Left lung (tissue), 4 donors: ENCODE measurements at regions not wholly inside any gene's neighbourhood (a gene's known extent, or its start where the extent isn't known, plus 50 kb on each side); places are given as distances from the start of the nearest gene placed in this dataset.
A peak's percentile ranks its signal among the peaks of the same experiment; 100 is the strongest.

Source experiments
- ATAC-seq: fragments of 200-7000 bp; cut with Tn5 transposase; one replicate; pipeline ENCODE4 v1.9.1; 2020; ENCODE audit warnings: moderate library complexity
- DNase-seq, 4 donors: peaks; one replicate each; pipeline ENCODE4 v3.0.0-alpha.2; 2013 to 2020
- H3K27ac ChIP-seq, 2 donors: fragments of 200-600 bp; sonication (generic) in 1 of 2; one replicate each; pipeline versions ENCODE4 v1.5.0 to v1.8.0; 2020 to 2021
- H3K27me3 ChIP-seq, 2 donors: fragments of 200-600 bp; sonication (generic) in 1 of 2; one replicate each; pipeline versions ENCODE4 v1.5.0 to v1.8.0; 2020 to 2021
- H3K36me3 ChIP-seq, 2 donors: fragments of 200-600 bp; sonication (generic) in 1 of 2; one replicate each; pipeline versions ENCODE4 v1.5.0 to v1.8.0; 2020 to 2021
- H3K4me1 ChIP-seq, 2 donors: fragments of 200-600 bp; one replicate each; pipeline ENCODE4 v1.8.0; 2021
- H3K4me3 ChIP-seq, 2 donors: fragments of 200-600 bp; sonication (generic) in 1 of 2; one replicate each; pipeline versions ENCODE4 v1.5.0 to v1.8.0; 2020 to 2021; ENCODE audit warnings: mild to moderate bottlenecking in 1 of 2
- H3K9me3 ChIP-seq, 2 donors: fragments of 200-600 bp; sonication (generic) in 1 of 2; one replicate each; pipeline versions ENCODE4 v1.5.0 to v1.8.0; 2020 to 2021
- intact Hi-C, 2 donors: fragments of 100-400 bp; cut with DNase I; formaldehyde crosslinking; loops; one replicate each; pipeline versions ENCODE4 v1.11.2 to v1.14.2; 2022
- TF ChIP-seq, protein P1 (sequence below), 2 donors: fragments of 200-600 bp; sonication (generic) in 1 of 2; IDR thresholded peaks; one replicate each; pipeline versions ENCODE4 v1.5.0 to v1.8.0; 2021; ENCODE audit warnings: antibody characterized with exemption in 2 of 2
- donor health status: DM: no; HTN: yes; CAD: no.
- donor health status: DM: no; HTN: no; CAD: no.

DNA sequence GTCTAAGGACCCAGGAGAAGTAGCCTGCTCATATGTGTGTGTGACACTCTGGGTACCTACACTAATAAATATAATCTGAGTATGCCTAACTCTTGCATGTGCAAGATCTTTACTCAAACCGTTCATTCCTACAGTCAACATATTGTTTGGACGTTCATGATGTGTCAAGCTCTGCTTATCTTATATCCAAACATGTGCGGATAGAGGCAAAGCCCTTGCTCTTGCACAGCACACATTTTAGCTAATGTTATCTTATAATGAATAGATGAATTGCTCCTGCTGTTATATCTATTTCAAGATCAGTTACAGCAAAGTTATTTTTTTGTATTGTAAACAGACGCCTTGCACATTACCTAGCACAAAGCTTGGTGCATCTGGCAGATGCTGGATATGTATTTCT, 228.4 kb upstream of the FLRT2 start:
- H3K27me3 ChIP-seq: no peaks in the 10 kb centered on the region
- H3K4me3 ChIP-seq: no peak overlapping the region
- no peaks in the 10 kb centered on the region for H3K4me1 ChIP-seq
- no peaks in the 10 kb centered on the region for H3K9me3 ChIP-seq
- TF ChIP-seq, protein P1, sequence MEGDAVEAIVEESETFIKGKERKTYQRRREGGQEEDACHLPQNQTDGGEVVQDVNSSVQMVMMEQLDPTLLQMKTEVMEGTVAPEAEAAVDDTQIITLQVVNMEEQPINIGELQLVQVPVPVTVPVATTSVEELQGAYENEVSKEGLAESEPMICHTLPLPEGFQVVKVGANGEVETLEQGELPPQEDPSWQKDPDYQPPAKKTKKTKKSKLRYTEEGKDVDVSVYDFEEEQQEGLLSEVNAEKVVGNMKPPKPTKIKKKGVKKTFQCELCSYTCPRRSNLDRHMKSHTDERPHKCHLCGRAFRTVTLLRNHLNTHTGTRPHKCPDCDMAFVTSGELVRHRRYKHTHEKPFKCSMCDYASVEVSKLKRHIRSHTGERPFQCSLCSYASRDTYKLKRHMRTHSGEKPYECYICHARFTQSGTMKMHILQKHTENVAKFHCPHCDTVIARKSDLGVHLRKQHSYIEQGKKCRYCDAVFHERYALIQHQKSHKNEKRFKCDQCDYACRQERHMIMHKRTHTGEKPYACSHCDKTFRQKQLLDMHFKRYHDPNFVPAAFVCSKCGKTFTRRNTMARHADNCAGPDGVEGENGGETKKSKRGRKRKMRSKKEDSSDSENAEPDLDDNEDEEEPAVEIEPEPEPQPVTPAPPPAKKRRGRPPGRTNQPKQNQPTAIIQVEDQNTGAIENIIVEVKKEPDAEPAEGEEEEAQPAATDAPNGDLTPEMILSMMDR (IDR thresholded peaks at IDR 0.05): no peak
- no peak overlapping the region for H3K27ac ChIP-seq
- intact Hi-C loops: no loop called here
- no peak for ATAC-seq
- H3K36me3 ChIP-seq: no peaks in the 10 kb centered on the region
- no peak for DNase-seq

DNA sequence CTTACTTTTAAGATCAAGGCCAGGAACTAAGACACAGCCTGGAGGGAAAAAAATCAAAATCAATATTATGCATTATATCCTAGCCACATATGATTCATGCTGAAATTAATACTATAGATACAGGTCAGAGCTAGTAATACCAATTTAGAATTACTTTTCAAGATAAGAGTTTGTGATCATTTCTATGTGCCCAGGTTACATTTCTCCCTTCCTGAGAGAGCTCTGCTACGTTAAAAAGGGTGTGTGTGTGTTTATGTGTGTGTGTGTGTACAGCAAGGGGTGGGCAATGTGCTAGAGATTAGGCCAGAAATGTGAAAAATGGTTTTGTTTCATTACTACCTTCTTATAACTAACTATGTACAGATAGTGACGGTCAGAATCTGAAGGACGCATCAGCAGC, 223.9 kb upstream of the FLRT2 start:
- no peaks in the 10 kb centered on the region for H3K36me3 ChIP-seq
- H3K27ac ChIP-seq: no peak overlapping the region
- intact Hi-C loops: no loop called here
- H3K4me1 ChIP-seq: no peaks in the 10 kb centered on the region
- no peaks in the 10 kb centered on the region for H3K27me3 ChIP-seq
- DNase-seq: no peak
- H3K4me3 ChIP-seq: no peak overlapping the region
- H3K9me3 ChIP-seq: no peaks in the 10 kb centered on the region
- TF ChIP-seq, protein P1 (IDR thresholded peaks at IDR 0.05): no peak
- ATAC-seq: no peak

DNA sequence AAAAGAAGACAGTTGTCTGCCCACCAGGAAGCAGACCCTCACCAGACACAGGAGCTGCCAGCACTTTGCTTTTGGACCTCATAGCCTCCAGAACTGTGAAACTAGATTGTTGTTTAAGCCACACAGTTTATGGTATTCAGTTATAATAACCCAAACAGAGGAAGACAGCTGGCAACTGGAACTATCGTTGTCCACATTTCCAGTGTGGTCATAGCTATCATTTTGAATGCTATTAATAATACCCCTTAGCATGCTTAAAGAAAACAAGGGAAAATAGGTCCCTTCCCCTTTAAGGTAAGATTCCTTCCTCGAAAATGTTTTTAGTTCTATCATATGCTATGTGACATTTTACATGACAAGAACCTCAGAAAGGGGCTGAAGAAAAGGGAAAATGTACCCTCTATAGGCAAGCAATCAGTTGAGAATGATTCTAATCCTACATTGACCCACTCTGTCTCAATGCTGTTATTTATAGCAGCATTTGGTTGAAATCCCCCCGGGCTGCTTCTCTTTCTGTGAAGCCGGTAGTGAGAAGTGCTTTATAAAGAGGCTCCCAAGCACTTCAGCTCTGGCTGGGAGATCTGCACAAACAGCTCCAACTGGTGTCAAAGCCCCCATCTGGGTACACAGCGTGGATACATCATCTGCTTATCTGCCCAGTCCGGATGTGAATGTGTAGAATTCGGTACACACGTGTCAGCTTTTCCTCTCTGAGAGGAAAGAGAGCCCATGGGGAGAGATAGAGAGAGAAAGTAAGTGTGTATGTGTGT, 221.2 kb upstream of the FLRT2 start:
- H3K4me3 ChIP-seq: no peak overlapping the region
- no peaks in the 10 kb centered on the region for H3K9me3 ChIP-seq
- no peaks in the 10 kb centered on the region for H3K4me1 ChIP-seq
- no peak overlapping the region for H3K27ac ChIP-seq
- ATAC-seq (no peak), DNase-seq (peak in 2 of 4 donors; percentile 15)
- TF ChIP-seq, protein P1 (IDR thresholded peaks at IDR 0.05): no peak
- intact Hi-C loops: no loop called here
- no peaks in the 10 kb centered on the region for H3K36me3 ChIP-seq
- H3K27me3 ChIP-seq: no peaks in the 10 kb centered on the region

DNA sequence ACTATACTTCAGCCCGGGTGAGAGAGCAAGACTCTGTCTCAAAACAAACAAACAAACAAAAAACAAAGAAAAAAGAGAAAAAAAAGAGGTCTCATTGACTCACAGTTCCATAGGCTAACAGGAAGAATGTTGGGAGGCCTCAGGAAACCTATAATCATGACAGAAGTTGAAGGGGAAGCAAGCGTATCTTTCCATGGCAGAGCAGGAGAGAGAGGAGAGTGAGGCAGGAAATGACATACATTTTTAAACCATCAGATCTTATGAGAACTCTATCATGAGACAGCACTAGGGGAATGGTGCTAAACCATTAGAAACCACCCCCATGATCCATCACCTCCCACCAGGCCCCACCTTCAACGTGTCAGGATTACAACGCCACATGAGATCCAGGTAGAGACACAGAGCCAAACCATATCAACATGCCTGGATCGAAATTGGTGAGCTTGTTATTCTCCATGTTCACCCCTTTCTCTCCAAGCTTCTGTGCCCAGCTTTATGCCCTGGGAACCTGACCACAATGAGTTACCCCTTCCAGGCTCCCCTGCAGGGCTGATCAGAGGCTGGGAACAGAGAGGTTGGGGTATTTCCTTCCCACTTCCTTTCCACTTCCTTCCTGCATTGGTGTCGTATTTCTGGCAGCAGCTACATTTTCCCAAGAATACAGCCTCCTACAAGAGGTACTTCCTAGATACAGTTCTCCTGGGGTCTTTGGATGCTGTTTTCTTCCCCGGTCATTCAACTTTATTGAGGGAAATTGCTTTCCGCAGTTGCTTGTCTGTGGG, 219.3 kb upstream of the FLRT2 start:
- H3K27me3 ChIP-seq: no peaks in the 10 kb centered on the region
- H3K27ac ChIP-seq: no peak overlapping the region
- intact Hi-C loops: no loop called here
- no peak overlapping the region for H3K4me3 ChIP-seq
- ATAC-seq: no peak
- TF ChIP-seq, protein P1 (IDR thresholded peaks at IDR 0.05): no peak
- H3K4me1 ChIP-seq: no peaks in the 10 kb centered on the region
- DNase-seq: no peak
- no peaks in the 10 kb centered on the region for H3K36me3 ChIP-seq
- H3K9me3 ChIP-seq: no peaks in the 10 kb centered on the region

DNA sequence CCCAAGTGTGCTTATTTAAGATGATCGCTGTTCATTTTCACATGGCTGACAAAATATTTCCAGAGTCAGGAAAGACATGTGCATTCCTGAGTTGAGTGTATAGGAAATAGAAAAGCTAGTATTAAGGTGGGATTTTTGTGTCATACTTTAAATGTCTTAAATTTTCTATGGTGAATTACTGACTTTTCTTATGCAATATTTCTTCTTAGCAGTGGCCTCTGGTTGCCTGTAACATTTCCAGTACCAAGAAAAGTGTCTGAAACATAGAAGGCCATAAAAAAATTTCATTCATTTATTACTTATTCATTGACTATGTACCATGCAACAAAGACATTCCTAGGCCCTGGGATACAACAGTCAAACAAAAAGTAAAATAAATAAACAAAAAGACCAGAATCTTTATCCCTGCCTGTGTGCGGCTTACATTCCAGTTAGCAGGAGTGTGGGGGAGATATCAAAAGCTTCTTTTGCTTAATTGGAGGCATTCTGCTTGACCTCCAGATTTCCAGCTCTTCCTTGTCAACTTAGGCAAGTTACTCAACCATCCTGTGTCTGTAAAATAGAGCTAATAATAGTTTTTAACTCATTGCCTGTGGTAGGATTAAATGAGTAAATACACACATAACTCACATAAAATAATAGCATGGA, 216.3 kb upstream of the FLRT2 start:
- H3K36me3 ChIP-seq: no peaks in the 10 kb centered on the region
- no peak overlapping the region for H3K27ac ChIP-seq
- H3K4me3 ChIP-seq: no peak overlapping the region
- no peaks in the 10 kb centered on the region for H3K9me3 ChIP-seq
- TF ChIP-seq, protein P1 (IDR thresholded peaks at IDR 0.05): no peak
- ATAC-seq (no peak), DNase-seq (no peak)
- H3K4me1 ChIP-seq: no peaks in the 10 kb centered on the region
- H3K27me3 ChIP-seq: no peaks in the 10 kb centered on the region
- intact Hi-C loops: no loop called here
